ENCODE measurements at regions not wholly inside any gene's neighbourhood (a gene's known extent, or its start where the extent isn't known, plus 50 kb on each side); places are given as distances from the start of the nearest gene placed in this dataset.

- H2BK20ac ChIP-seq (ENCODE audit: low read length), result no peak overlapping the region
- no peaks in the 10 kb centered on the region for H3K79me2 ChIP-seq (ENCODE audit: control insufficient read depth in 1 of 2, insufficient read depth in 2 of 2, low read length in 2 of 2)
- 91% methylated on average over 7 of the region's 7 CpGs; no CpG with 5 or more reads in 1 of the 2 experiments for WGBS, 2 experiments (ENCODE audit: extremely low coverage in 1 of 2, insufficient coverage in 1 of 2, insufficient read length in 1 of 2, insufficient replicate concordance in 2 of 2, low coverage in 1 of 2, low lambda C conversion rate in 2 of 2, missing lambda C conversion rate in 1 of 2)
- no peaks in the 10 kb centered on the region for H3K23me2 ChIP-seq (ENCODE audit: low read depth, low read length)
- H3K9me3 ChIP-seq (ENCODE audit: insufficient read depth in 2 of 2, low read depth in 1 of 2, low read length in 1 of 2), result peaks cover 5 to 10% of the 10 kb centered on the region in 2 experiments; a peak in 1 of 4 replicates
- H3K23ac ChIP-seq (ENCODE audit: insufficient read length), result no peak overlapping the region
- no peak overlapping the region for H4K5ac ChIP-seq (ENCODE audit: insufficient read length, low read depth, low read length)
- no peaks in the 10 kb centered on the region for H3K27me3 ChIP-seq (replicated peaks in 1 of 4; ENCODE audit: control insufficient read depth in 3 of 4, extremely low read depth in 1 of 4, insufficient read depth in 3 of 4, low read length in 3 of 4)
- H3K18ac ChIP-seq (ENCODE audit: extremely low read depth, low read length), result no peak overlapping the region
- no peak overlapping the region for H3K4me3 ChIP-seq (ENCODE audit: extremely low read depth in 1 of 4, insufficient read depth in 2 of 4, low read depth in 3 of 4, low read length in 4 of 4)
- FAIRE-seq (no peak), DNase-seq (ENCODE audit: low read depth in 1 of 2, low spot score in 2 of 2) (no peak)
- H3K14ac ChIP-seq (ENCODE audit: insufficient read length), result no peak overlapping the region
- H3K27ac ChIP-seq (ENCODE audit: low read depth, low read length), result no peak overlapping the region
- CTCF ChIA-PET (ENCODE audit: partially characterized antibody), result no interaction called here
- H2BK120ac ChIP-seq (replicated peaks; ENCODE audit: low read depth, low read length), result no peak overlapping the region
- no peaks in the 10 kb centered on the region for H3K79me1 ChIP-seq (ENCODE audit: low read depth, low read length)
- no peak overlapping the region for H2AK5ac ChIP-seq (ENCODE audit: low read depth, low read length)
- no peaks in the 10 kb centered on the region for H4K20me1 ChIP-seq (replicated peaks in 1 of 2; ENCODE audit: control insufficient read depth in 1 of 2, insufficient read depth in 2 of 2, low read length in 2 of 2)
- no peaks in the 10 kb centered on the region; a peak in 1 of 8 replicates for H3K36me3 ChIP-seq (ENCODE audit: control insufficient read depth in 2 of 4, insufficient read depth in 4 of 4, low read length in 3 of 4)
- H2BK15ac ChIP-seq (ENCODE audit: low read length), result no peak overlapping the region
- H3K9ac ChIP-seq (replicated peaks in 1 of 4; ENCODE audit: extremely low read depth in 1 of 4, low read depth in 3 of 4, low read length in 3 of 4), result no peak overlapping the region
- no peak overlapping the region for H2BK12ac ChIP-seq (ENCODE audit: low read depth, low read length)
- no peak overlapping the region for H2AFZ ChIP-seq (ENCODE audit: low read length)
- no peaks in the 10 kb centered on the region; a peak in 1 of 7 replicates for H3K4me1 ChIP-seq (replicated peaks in 1 of 4; ENCODE audit: control insufficient read depth in 3 of 4, insufficient read depth in 4 of 4, low read length in 3 of 4)
- H4K91ac ChIP-seq (replicated peaks; ENCODE audit: insufficient read length, low read length), result no peak overlapping the region
- no peak overlapping the region; the same call in 1 of the 2 replicates for H4K8ac ChIP-seq (ENCODE audit: extremely low read depth, insufficient read depth, low read length)
- POLR2A ChIA-PET (ENCODE audit: partially characterized antibody), result no interaction called here
- no peak overlapping the region for H2BK5ac ChIP-seq (ENCODE audit: low read depth, low read length)
- no peak overlapping the region for H3K4me2 ChIP-seq (ENCODE audit: insufficient read depth in 1 of 2, low read depth in 2 of 2, low read length in 2 of 2)
- no peak overlapping the region for H3K56ac ChIP-seq (replicated peaks; ENCODE audit: insufficient read length, low read depth, low read length)
- no peak overlapping the region for H3K4ac ChIP-seq (replicated peaks; ENCODE audit: insufficient read length, low read depth, low read length)
- TF ChIP-seq FOSL1 (IDR thresholded peaks at IDR 0.05; ENCODE audit: insufficient read depth, low read depth, low read length), result no peak
These were observed 319.7 kb upstream of the POM121L12 start for GRCh38 chr7:52715701-52716100.

All from H1 (cell line).